ENCODE measurements at regions not wholly inside any gene's neighbourhood (a gene's known extent, or its start where the extent isn't known, plus 50 kb on each side); places are given as distances from the start of the nearest gene placed in this dataset.

DNA sequence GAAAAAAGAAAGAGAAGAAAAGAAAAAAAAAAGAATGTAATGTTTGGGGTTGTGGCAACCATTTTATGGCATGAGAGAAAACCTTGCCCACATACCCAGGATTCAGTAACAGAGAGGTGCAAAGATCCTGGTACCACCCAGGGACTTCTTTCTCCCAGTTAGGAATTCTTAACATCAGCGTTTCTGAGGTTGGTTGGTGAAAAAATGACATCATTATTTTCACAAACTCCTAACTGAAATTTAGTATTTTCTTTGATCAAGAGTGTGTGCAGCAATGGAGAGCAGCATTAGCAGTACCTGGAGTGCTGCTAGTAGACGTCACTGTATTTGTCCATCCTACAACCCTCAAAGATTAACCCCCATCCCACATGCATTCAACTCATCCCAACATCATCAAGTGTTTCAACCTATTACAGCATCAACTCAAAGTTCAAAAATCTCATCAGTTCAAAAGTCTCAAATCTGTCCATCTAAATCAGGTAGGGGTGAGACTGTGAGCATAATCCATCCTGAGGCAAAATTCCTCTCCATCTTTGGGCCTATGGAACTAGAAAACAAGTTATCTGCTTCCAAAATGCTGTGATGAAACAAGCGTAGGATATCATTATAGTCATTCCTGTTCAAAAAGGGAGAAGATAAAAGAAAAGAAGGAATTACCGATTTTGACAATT, 60.1 kb upstream of the MSX2 start:
- POLR2A ChIA-PET = no interaction called here
- Histone ChIP-seq H3K36me3 (ENCODE audit: insufficient read depth, low read length) (no peaks in the 10 kb centered on the region), H3K27me3 (ENCODE audit: insufficient read depth, low read length, poor library complexity, severe bottlenecking) (no peaks in the 10 kb centered on the region), H3K9me3 (ENCODE audit: low read length) (no peaks in the 10 kb centered on the region), H3K4me3 (ENCODE audit: low read length) (no peak overlapping the region), H3K4me1 (ENCODE audit: insufficient read depth, low read length) (no peaks in the 10 kb centered on the region), H3K27ac (ENCODE audit: low read depth, low read length) (no peak overlapping the region)
- no peak overlapping the region for H3K4me3 Mint-ChIP-seq
- H3K27ac Mint-ChIP-seq = no peak overlapping the region
- no peaks in the 10 kb centered on the region for H3K36me3 Mint-ChIP-seq
- peaks cover 0 to 3% of the 10 kb centered on the region in 2 donors for H3K27me3 Mint-ChIP-seq
- no peak for DNase-seq
- CTCF ChIA-PET = no interaction called here
- H3K9me3 Mint-ChIP-seq = peaks cover 0 to 18% (median 3%) of the 10 kb centered on the region in 5 donors
- no peaks in the 10 kb centered on the region for H3K4me1 Mint-ChIP-seq

DNA sequence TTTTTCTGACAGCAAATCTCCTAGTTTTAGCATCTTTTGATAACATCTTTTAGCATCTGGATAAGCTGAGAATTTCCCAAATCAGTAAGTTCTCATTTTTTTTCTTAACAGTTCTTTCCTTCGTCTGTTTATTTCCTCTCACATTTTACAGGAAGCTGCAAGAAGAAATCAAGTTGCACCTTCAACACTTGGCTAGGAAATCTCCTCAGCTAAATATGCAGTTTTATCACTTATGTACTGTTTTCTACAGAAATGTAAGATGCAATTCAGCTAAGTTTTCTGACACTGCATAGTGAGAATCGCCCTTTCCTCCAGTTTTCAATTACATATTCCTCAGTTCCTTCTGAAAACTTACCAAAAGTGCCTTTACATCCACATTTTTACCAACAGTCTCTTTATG, 59.0 kb upstream of the MSX2 start:
- ChIA-PET CTCF (no interaction called here), POLR2A (no interaction called here)
- no peak overlapping the region for H3K27ac ChIP-seq (ENCODE audit: low read depth, low read length)
- no peak overlapping the region for H3K4me3 Mint-ChIP-seq
- no peak overlapping the region for H3K27ac Mint-ChIP-seq
- no peaks in the 10 kb centered on the region for H3K4me1 Mint-ChIP-seq
- peaks cover 0 to 3% of the 10 kb centered on the region in 2 donors for H3K27me3 Mint-ChIP-seq
- H3K36me3 ChIP-seq (ENCODE audit: insufficient read depth, low read length) = no peaks in the 10 kb centered on the region
- no peaks in the 10 kb centered on the region for H3K9me3 ChIP-seq (ENCODE audit: low read length)
- no peak overlapping the region for H3K4me3 ChIP-seq (ENCODE audit: low read length)
- no peaks in the 10 kb centered on the region for H3K27me3 ChIP-seq (ENCODE audit: insufficient read depth, low read length, poor library complexity, severe bottlenecking)
- no peaks in the 10 kb centered on the region for H3K36me3 Mint-ChIP-seq
- no peaks in the 10 kb centered on the region for H3K4me1 ChIP-seq (ENCODE audit: insufficient read depth, low read length)
- peaks cover 0 to 18% (median 3%) of the 10 kb centered on the region in 5 donors for H3K9me3 Mint-ChIP-seq
- no peak for DNase-seq

DNA sequence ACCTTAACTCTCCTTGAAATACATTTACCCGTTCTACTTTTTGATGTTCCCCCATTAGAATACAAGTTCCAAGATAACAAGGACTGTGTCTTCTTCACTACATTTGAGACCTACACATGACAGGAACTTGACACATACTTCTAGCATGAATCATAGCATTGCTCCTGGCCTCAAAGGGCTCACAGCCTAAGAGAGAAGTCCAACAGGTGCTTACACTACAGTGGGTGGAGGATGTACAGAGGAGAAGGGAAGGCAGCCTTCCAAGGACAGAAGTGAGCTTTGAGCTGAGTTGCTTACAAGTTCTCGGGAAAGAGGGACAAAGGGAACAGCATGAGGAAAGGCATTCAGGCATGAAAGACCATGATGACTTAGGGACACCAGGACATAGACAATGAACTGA, 56.9 kb upstream of the MSX2 start:
- Histone ChIP-seq H3K27me3 (ENCODE audit: insufficient read depth, low read length, poor library complexity, severe bottlenecking) (no peaks in the 10 kb centered on the region), H3K4me1 (ENCODE audit: insufficient read depth, low read length) (no peaks in the 10 kb centered on the region), H3K36me3 (ENCODE audit: insufficient read depth, low read length) (no peaks in the 10 kb centered on the region), H3K4me3 (ENCODE audit: low read length) (no peak overlapping the region), H3K9me3 (ENCODE audit: low read length) (no peaks in the 10 kb centered on the region), H3K27ac (ENCODE audit: low read depth, low read length) (no peak overlapping the region)
- H3K36me3 Mint-ChIP-seq = no peaks in the 10 kb centered on the region
- peaks cover 0 to 18% (median 5%) of the 10 kb centered on the region in 5 donors for H3K9me3 Mint-ChIP-seq
- peaks cover 0 to 7% of the 10 kb centered on the region in 2 donors for H3K27me3 Mint-ChIP-seq
- H3K4me3 Mint-ChIP-seq = no peak overlapping the region
- ChIA-PET POLR2A (no interaction called here), CTCF (no interaction called here)
- H3K4me1 Mint-ChIP-seq = no peaks in the 10 kb centered on the region
- H3K27ac Mint-ChIP-seq = no peak overlapping the region
- no peak for DNase-seq

DNA sequence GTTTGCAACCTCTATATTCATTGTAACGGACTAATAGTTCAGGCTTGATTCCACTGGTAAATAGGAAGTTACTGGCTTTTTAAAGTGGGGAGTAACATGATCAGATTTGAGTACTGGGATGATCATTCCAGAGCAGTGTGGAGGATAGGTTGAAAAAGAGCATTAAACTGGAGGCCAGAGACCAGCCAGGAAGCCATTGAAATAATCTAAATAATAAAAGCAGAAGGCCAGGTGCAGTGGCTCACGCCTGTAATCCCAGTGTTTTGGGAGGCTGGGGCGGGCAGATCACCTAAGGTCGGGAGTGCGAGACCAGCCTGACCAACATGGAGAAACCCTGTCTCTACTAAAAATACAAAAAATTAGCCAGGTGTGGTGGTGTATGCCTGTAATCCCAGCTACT, 56.0 kb upstream of the MSX2 start:
- H3K4me1 ChIP-seq (ENCODE audit: insufficient read depth, low read length) = no peaks in the 10 kb centered on the region
- Mint-ChIP-seq H3K27ac (no peak overlapping the region), H3K4me3 (no peak overlapping the region), H3K9me3 (peaks cover 2 to 15% (median 5%) of the 10 kb centered on the region in 5 donors), H3K36me3 (no peaks in the 10 kb centered on the region), H3K27me3 (peaks cover 0 to 7% of the 10 kb centered on the region in 2 donors), H3K4me1 (no peaks in the 10 kb centered on the region)
- ChIA-PET CTCF (no interaction called here), POLR2A (no interaction called here)
- H3K4me3 ChIP-seq (ENCODE audit: low read length) = no peak overlapping the region
- DNase-seq = no peak
- no peak overlapping the region for H3K27ac ChIP-seq (ENCODE audit: low read depth, low read length)
- H3K36me3 ChIP-seq (ENCODE audit: insufficient read depth, low read length) = no peaks in the 10 kb centered on the region
- H3K9me3 ChIP-seq (ENCODE audit: low read length) = no peaks in the 10 kb centered on the region
- no peaks in the 10 kb centered on the region for H3K27me3 ChIP-seq (ENCODE audit: insufficient read depth, low read length, poor library complexity, severe bottlenecking)
